ENCODE measurements at regions not wholly inside any gene's neighbourhood (a gene's known extent, or its start where the extent isn't known, plus 50 kb on each side); places are given as distances from the start of the nearest gene placed in this dataset.
"Not testable (repeated sequence)": the region's sequence is repeated elsewhere in the genome, so short reads cannot be mapped to it uniquely, and the experiment has no call there.

- Histone ChIP-seq H3K4me3 (ENCODE audit: low read length in 2 of 2) (no peak overlapping the region), H3K27ac (ENCODE audit: low read depth, low read length) (no peak overlapping the region), H3K36me3 (ENCODE audit: insufficient read depth, low read length) (no peaks in the 10 kb centered on the region), H3K9me3 (ENCODE audit: control insufficient read depth in 1 of 2, low read length in 2 of 2) (no peaks in the 10 kb centered on the region), H3K4me1 (ENCODE audit: insufficient read depth, low read length) (no peaks in the 10 kb centered on the region), H3K27me3 (ENCODE audit: insufficient read depth, low read length) (no peaks in the 10 kb centered on the region)
- intact Hi-C loops (cut with micrococcal nuclease) = no loop called here
- ChIA-PET CTCF (ENCODE audit: partially characterized antibody) (no interaction called here), POLR2A (ENCODE audit: partially characterized antibody) (no interaction called here)
- H3K36me3 Mint-ChIP-seq = no peaks in the 10 kb centered on the region
- H3K27ac Mint-ChIP-seq = no peak overlapping the region
- no peak overlapping the region for H3K4me3 Mint-ChIP-seq
- DNase-seq = no peak
- H3K4me1 Mint-ChIP-seq = no peaks in the 10 kb centered on the region
- H3K27me3 Mint-ChIP-seq = no peaks in the 10 kb centered on the region
- peaks cover 0 to 10% (median 3%) of the 10 kb centered on the region in 8 donors for H3K9me3 Mint-ChIP-seq
Observed at GRCh38 chr6:98067375-98067774, 767.0 kb upstream of the POU3F2 start.

- H3K4me1 ChIP-seq (ENCODE audit: insufficient read depth, low read length); H3K9me3 ChIP-seq (ENCODE audit: control insufficient read depth in 1 of 2, low read length in 2 of 2); POLR2A ChIA-PET (ENCODE audit: partially characterized antibody); H3K27me3 Mint-ChIP-seq; DNase-seq; CTCF ChIA-PET (ENCODE audit: partially characterized antibody); H3K4me3 Mint-ChIP-seq; H3K27ac ChIP-seq (ENCODE audit: low read depth, low read length); H3K36me3 Mint-ChIP-seq; H3K4me3 ChIP-seq (ENCODE audit: low read length in 2 of 2); H3K27me3 ChIP-seq (ENCODE audit: insufficient read depth, low read length); H3K4me1 Mint-ChIP-seq; intact Hi-C loops (cut with micrococcal nuclease); H3K36me3 ChIP-seq (ENCODE audit: insufficient read depth, low read length); H3K27ac Mint-ChIP-seq: not testable (repeated sequence)
- H3K9me3 Mint-ChIP-seq = peaks cover 0 to 20% (median 7%) of the 10 kb centered on the region in 8 donors
Observed at GRCh38 chr6:98088537-98088936, 745.8 kb upstream of the POU3F2 start.

- H3K27ac Mint-ChIP-seq = no peak overlapping the region
- ChIA-PET POLR2A (ENCODE audit: partially characterized antibody) (no interaction called here), CTCF (ENCODE audit: partially characterized antibody) (no interaction called here)
- no peaks in the 10 kb centered on the region for H3K27me3 ChIP-seq (ENCODE audit: insufficient read depth, low read length)
- H3K36me3 ChIP-seq (ENCODE audit: insufficient read depth, low read length) = no peaks in the 10 kb centered on the region
- H3K4me1 ChIP-seq (ENCODE audit: insufficient read depth, low read length) = no peaks in the 10 kb centered on the region
- no peaks in the 10 kb centered on the region for H3K36me3 Mint-ChIP-seq
- no peak overlapping the region for H3K4me3 ChIP-seq (ENCODE audit: low read length in 2 of 2)
- no peaks in the 10 kb centered on the region for H3K9me3 ChIP-seq (ENCODE audit: control insufficient read depth in 1 of 2, low read length in 2 of 2)
- no peak for DNase-seq
- H3K4me1 Mint-ChIP-seq = no peaks in the 10 kb centered on the region
- H3K4me3 Mint-ChIP-seq = no peak overlapping the region
- H3K9me3 Mint-ChIP-seq = peaks cover 0 to 16% (median 4%) of the 10 kb centered on the region in 8 donors
- no peak overlapping the region for H3K27ac ChIP-seq (ENCODE audit: low read depth, low read length)
- intact Hi-C loops (cut with micrococcal nuclease) = no loop called here
- H3K27me3 Mint-ChIP-seq = no peaks in the 10 kb centered on the region
Observed at GRCh38 chr6:98092331-98092730, 742.0 kb upstream of the POU3F2 start.

- H3K4me1 ChIP-seq (ENCODE audit: insufficient read depth, low read length) = no peaks in the 10 kb centered on the region
- ChIA-PET POLR2A (ENCODE audit: partially characterized antibody) (no interaction called here), CTCF (ENCODE audit: partially characterized antibody) (no interaction called here)
- H3K36me3 ChIP-seq (ENCODE audit: insufficient read depth, low read length) = no peaks in the 10 kb centered on the region
- intact Hi-C loops (cut with micrococcal nuclease) = no loop called here
- H3K36me3 Mint-ChIP-seq = no peaks in the 10 kb centered on the region
- no peaks in the 10 kb centered on the region for H3K27me3 ChIP-seq (ENCODE audit: insufficient read depth, low read length)
- no peak overlapping the region for H3K27ac Mint-ChIP-seq
- H3K4me1 Mint-ChIP-seq = no peaks in the 10 kb centered on the region
- DNase-seq = no peak
- no peak overlapping the region for H3K4me3 ChIP-seq (ENCODE audit: low read length in 2 of 2)
- H3K9me3 Mint-ChIP-seq = peaks cover 0 to 8% (median under 1%) of the 10 kb centered on the region in 8 donors
- no peak overlapping the region for H3K27ac ChIP-seq (ENCODE audit: low read depth, low read length)
- H3K27me3 Mint-ChIP-seq = no peaks in the 10 kb centered on the region
- no peak overlapping the region for H3K4me3 Mint-ChIP-seq
- no peaks in the 10 kb centered on the region for H3K9me3 ChIP-seq (ENCODE audit: control insufficient read depth in 1 of 2, low read length in 2 of 2)
Observed at GRCh38 chr6:98094696-98095095, 739.7 kb upstream of the POU3F2 start.

- Mint-ChIP-seq H3K27me3 (no peaks in the 10 kb centered on the region), H3K9me3 (peaks cover 0 to 14% (median 11%) of the 10 kb centered on the region in 8 donors), H3K27ac (no peak overlapping the region), H3K4me1 (no peaks in the 10 kb centered on the region), H3K36me3 (no peaks in the 10 kb centered on the region), H3K4me3 (no peak overlapping the region)
- H3K27ac ChIP-seq (ENCODE audit: low read depth, low read length) = no peak overlapping the region
- intact Hi-C loops (cut with micrococcal nuclease) = no loop called here
- no peak overlapping the region for H3K4me3 ChIP-seq (ENCODE audit: low read length in 2 of 2)
- no peaks in the 10 kb centered on the region for H3K9me3 ChIP-seq (ENCODE audit: control insufficient read depth in 1 of 2, low read length in 2 of 2)
- no peaks in the 10 kb centered on the region for H3K27me3 ChIP-seq (ENCODE audit: insufficient read depth, low read length)
- H3K36me3 ChIP-seq (ENCODE audit: insufficient read depth, low read length) = no peaks in the 10 kb centered on the region
- POLR2A ChIA-PET (ENCODE audit: partially characterized antibody) = no interaction called here
- CTCF ChIA-PET (ENCODE audit: partially characterized antibody) = no interaction called here
- no peak for DNase-seq
- H3K4me1 ChIP-seq (ENCODE audit: insufficient read depth, low read length) = no peaks in the 10 kb centered on the region
Observed at GRCh38 chr6:98107801-98108200, 726.6 kb upstream of the POU3F2 start.

GRCh38 chr6:98116455-98116854 is 717.9 kb upstream of the POU3F2 start:
- intact Hi-C loops (cut with micrococcal nuclease) = no loop called here
- Mint-ChIP-seq H3K9me3 (peaks cover 0 to 6% (median 1%) of the 10 kb centered on the region in 8 donors), H3K36me3 (no peaks in the 10 kb centered on the region), H3K4me3 (no peak overlapping the region), H3K4me1 (no peaks in the 10 kb centered on the region), H3K27me3 (no peaks in the 10 kb centered on the region), H3K27ac (no peak overlapping the region)
- H3K4me3 ChIP-seq (ENCODE audit: low read length in 2 of 2) = no peak overlapping the region
- DNase-seq = no peak
- H3K27ac ChIP-seq (ENCODE audit: low read depth, low read length) = no peak overlapping the region
- no peaks in the 10 kb centered on the region for H3K4me1 ChIP-seq (ENCODE audit: insufficient read depth, low read length)
- no peaks in the 10 kb centered on the region for H3K36me3 ChIP-seq (ENCODE audit: insufficient read depth, low read length)
- H3K9me3 ChIP-seq (ENCODE audit: control insufficient read depth in 1 of 2, low read length in 2 of 2) = no peaks in the 10 kb centered on the region
- CTCF ChIA-PET (ENCODE audit: partially characterized antibody) = no interaction called here
- POLR2A ChIA-PET (ENCODE audit: partially characterized antibody) = no interaction called here
- no peaks in the 10 kb centered on the region for H3K27me3 ChIP-seq (ENCODE audit: insufficient read depth, low read length)

- Mint-ChIP-seq H3K27me3 (no peaks in the 10 kb centered on the region), H3K9me3 (peaks cover 0 to 6% (median 1%) of the 10 kb centered on the region in 8 donors), H3K27ac (no peak overlapping the region), H3K4me1 (no peaks in the 10 kb centered on the region), H3K36me3 (no peaks in the 10 kb centered on the region), H3K4me3 (no peak overlapping the region)
- no peak for DNase-seq
- CTCF ChIA-PET (ENCODE audit: partially characterized antibody) = no interaction called here
- Histone ChIP-seq H3K4me3 (ENCODE audit: low read length in 2 of 2) (no peak overlapping the region), H3K27ac (ENCODE audit: low read depth, low read length) (no peak overlapping the region), H3K27me3 (ENCODE audit: insufficient read depth, low read length) (no peaks in the 10 kb centered on the region), H3K36me3 (ENCODE audit: insufficient read depth, low read length) (no peaks in the 10 kb centered on the region), H3K4me1 (ENCODE audit: insufficient read depth, low read length) (no peaks in the 10 kb centered on the region), H3K9me3 (ENCODE audit: control insufficient read depth in 1 of 2, low read length in 2 of 2) (no peaks in the 10 kb centered on the region)
- intact Hi-C loops (cut with micrococcal nuclease) = no loop called here
- POLR2A ChIA-PET (ENCODE audit: partially characterized antibody) = no interaction called here
Observed at GRCh38 chr6:98117068-98117467, 717.3 kb upstream of the POU3F2 start.

- Histone ChIP-seq H3K27me3 (ENCODE audit: insufficient read depth, low read length) (no peaks in the 10 kb centered on the region), H3K36me3 (ENCODE audit: insufficient read depth, low read length) (no peaks in the 10 kb centered on the region), H3K4me3 (ENCODE audit: low read length in 2 of 2) (no peak overlapping the region), H3K9me3 (ENCODE audit: control insufficient read depth in 1 of 2, low read length in 2 of 2) (no peaks in the 10 kb centered on the region), H3K27ac (ENCODE audit: low read depth, low read length) (no peak overlapping the region), H3K4me1 (ENCODE audit: insufficient read depth, low read length) (no peaks in the 10 kb centered on the region)
- Mint-ChIP-seq H3K27ac (no peak overlapping the region), H3K27me3 (no peaks in the 10 kb centered on the region), H3K4me3 (no peak overlapping the region), H3K36me3 (no peaks in the 10 kb centered on the region), H3K9me3 (peaks cover 0 to 6% (median 0%) of the 10 kb centered on the region in 8 donors), H3K4me1 (no peaks in the 10 kb centered on the region)
- ChIA-PET CTCF (ENCODE audit: partially characterized antibody) (no interaction called here), POLR2A (ENCODE audit: partially characterized antibody) (no interaction called here)
- DNase-seq = no peak
- intact Hi-C loops (cut with micrococcal nuclease) = no loop called here
Observed at GRCh38 chr6:98118397-98119045, 715.9 kb upstream of the POU3F2 start.

All from CD4-positive, alpha-beta memory T cell (primary cell).